SK-N-SH (cell line): ENCODE measurements at regions not wholly inside any gene's neighbourhood (a gene's known extent, or its start where the extent isn't known, plus 50 kb on each side); places are given as distances from the start of the nearest gene placed in this dataset.

Experiments
- CTCF ChIA-PET: fragments of 300-600, 350-600 bp; formaldehyde crosslinking; extraction: SDS; loops from one replicate; lab custom pipeline; 2021; lab: Yijun Ruan, JAX
- POLR2A ChIA-PET: fragments of 350-600 bp; sonication (Branson Sonifier 250); formaldehyde crosslinking; extraction: SDS; loops from one replicate; lab custom pipeline; 2020; ENCODE audit warnings: antibody characterized with exemption, inconsistent platforms; lab: Yijun Ruan, JAX
- DNase-seq: peaks from one replicate; pipeline ENCODE4 v3.0.0; 2012
- H2AFZ ChIP-seq: fragments of 200-600 bp; sonication (generic); 2 replicates; pipeline ENCODE4 v1.8.1; 2016; ENCODE audit warnings: antibody characterized with exemption, mild to moderate bottlenecking, low read depth
- H3F3A ChIP-seq: fragments of 200-600 bp; sonication (generic); replicated peaks from 2 replicates; pipeline ENCODE3; 2016; ENCODE audit warnings: antibody characterized with exemption, mild to moderate bottlenecking; ENCODE audit not compliant: insufficient read depth
- H3K27ac ChIP-seq, 2 experiments: fragments of 200-500 bp in 1 of 2; fragments of 200-600 bp in 1 of 2; sonication (Bioruptor generic) in 1 of 2; sonication (generic), shearing (Covaris generic) in 1 of 2; 2 replicates each; pipeline versions ENCODE4 v1.5.1 to v1.6.1; 2014 to 2016; ENCODE audit warnings: low read depth in 2 of 2, inconsistent platforms in 1 of 2, low read length in 1 of 2, mild to moderate bottlenecking in 1 of 2, mixed read lengths in 1 of 2
- H3K27me3 ChIP-seq: fragments of 200-600 bp; sonication (generic), shearing (Covaris generic); 2 replicates; pipeline ENCODE4 v1.6.1; 2016; ENCODE audit warnings: mixed run types; ENCODE audit not compliant: insufficient read depth
- H3K36me3 ChIP-seq, 2 experiments: fragments of 200-500 bp in 1 of 2; fragments of 200-600 bp in 1 of 2; sonication (Bioruptor generic) in 1 of 2; sonication (generic) in 1 of 2; replicated peaks in 1 of 2; 2 replicates each; pipeline versions ENCODE3 to v1.5.1; 2014 to 2016; ENCODE audit warnings: low read length in 1 of 2, mild to moderate bottlenecking in 1 of 2; ENCODE audit not compliant: insufficient read depth in 2 of 2, control insufficient read depth in 1 of 2
- H3K4me1 ChIP-seq, 2 experiments: fragments of 200-500 bp in 1 of 2; fragments of 200-600 bp in 1 of 2; sonication (Bioruptor generic) in 1 of 2; sonication (generic), shearing (Covaris generic) in 1 of 2; 2 replicates each; pipeline versions ENCODE4 v1.5.1 to v1.6.1; 2014 to 2016; ENCODE audit warnings: low read depth in 1 of 2, low read length in 1 of 2, mixed run types in 1 of 2; ENCODE audit not compliant: insufficient read depth in 2 of 2, control insufficient read depth in 1 of 2
- H3K4me2 ChIP-seq: fragments of 200-600 bp; sonication (generic), shearing (Covaris generic); 2 replicates; pipeline ENCODE4 v1.6.1; 2017; ENCODE audit warnings: mixed run types
- H3K4me3 ChIP-seq, 2 experiments: fragments of 200-500 bp in 1 of 2; fragments of 200-600 bp in 1 of 2; sonication (Bioruptor generic) in 1 of 2; sonication (generic), shearing (Covaris generic) in 1 of 2; 2 replicates each; pipeline versions ENCODE4 v1.5.1 to v1.8.1; 2014 to 2016; ENCODE audit warnings: low read depth in 2 of 2, inconsistent platforms in 1 of 2, low read length in 1 of 2, mild to moderate bottlenecking in 1 of 2, mixed read lengths in 1 of 2, moderate library complexity in 1 of 2
- H3K79me2 ChIP-seq: fragments of 200-600 bp; sonication (generic); 2 replicates; pipeline ENCODE4 v1.8.1; 2017; ENCODE audit warnings: mild to moderate bottlenecking; ENCODE audit not compliant: insufficient read depth
- H3K9ac ChIP-seq: fragments of 200-600 bp; sonication (generic); 2 replicates; pipeline ENCODE4 v1.6.1; 2017; ENCODE audit warnings: mixed run types
- H3K9me2 ChIP-seq: fragments of 200-600 bp; sonication (generic); 2 replicates; pipeline ENCODE4 v1.6.1; 2017; ENCODE audit warnings: mixed run types
- H3K9me3 ChIP-seq: fragments of 200-600 bp; sonication (generic); 2 replicates; pipeline ENCODE4 v1.6.1; 2017; ENCODE audit warnings: mixed run types, mild to moderate bottlenecking, moderate library complexity
- H4K20me1 ChIP-seq: fragments of 200-600 bp; sonication (generic); 2 replicates; pipeline ENCODE4 v1.6.1; 2017; ENCODE audit warnings: mild to moderate bottlenecking, mixed run types; ENCODE audit not compliant: insufficient read depth
- CHD2 ChIP-seq: fragments of 150-350 bp; IDR thresholded peaks from 2 replicates; pipeline ENCODE4 v1.6.1; 2018; ENCODE audit warnings: low read length; ENCODE audit not compliant: partially characterized antibody
- EP300 ChIP-seq, 2 experiments: IDR thresholded peaks; 2 replicates each; pipeline versions ENCODE4 v1.4.0 to v1.6.1; 2012; ENCODE audit warnings: borderline replicate concordance in 1 of 2, low read depth in 1 of 2, low read length in 1 of 2
- FOSL2 ChIP-seq: IDR thresholded peaks from 2 replicates; pipeline ENCODE4 v1.4.0; 2012; ENCODE audit warnings: low read depth, mild to moderate bottlenecking, moderate library complexity, borderline replicate concordance
- MAX ChIP-seq: IDR thresholded peaks from 2 replicates; pipeline ENCODE4 v1.4.0; 2012; ENCODE audit warnings: low read depth
- NFIC ChIP-seq: IDR thresholded peaks from 2 replicates; pipeline ENCODE4 v1.4.0; 2012; ENCODE audit warnings: borderline replicate concordance
- NRF1 ChIP-seq: IDR thresholded peaks from 2 replicates; pipeline ENCODE4 v1.6.1; 2012; ENCODE audit warnings: low read depth, mild to moderate bottlenecking, low read length
- POLR2AphosphoS5 ChIP-seq: IDR thresholded peaks from 2 replicates; pipeline ENCODE4 v1.6.1; 2012; ENCODE audit warnings: low read depth, low read length
- REST ChIP-seq: IDR thresholded peaks from 2 replicates; pipeline ENCODE4 v1.6.1; 2012; ENCODE audit warnings: mild to moderate bottlenecking, low read depth, low read length, moderate library complexity
- RFX5 ChIP-seq: IDR thresholded peaks from 2 replicates; pipeline ENCODE4 v1.6.1; 2012; ENCODE audit warnings: mild to moderate bottlenecking, improper control_type of control experiment, low read length
- TAF1 ChIP-seq: IDR thresholded peaks from 2 replicates; pipeline ENCODE4 v1.6.1; 2012; ENCODE audit warnings: low read depth, mild to moderate bottlenecking, low read length, moderate library complexity, borderline replicate concordance
- TCF12 ChIP-seq: IDR thresholded peaks from 2 replicates; pipeline ENCODE4 v1.4.0; 2012
- TEAD4 ChIP-seq: IDR thresholded peaks from 2 replicates; pipeline ENCODE4 v1.4.0; 2012; ENCODE audit warnings: mild to moderate bottlenecking, borderline replicate concordance; ENCODE audit not compliant: insufficient read depth
- ZBTB33 ChIP-seq: IDR thresholded peaks from 2 replicates; pipeline ENCODE4 v1.4.0; 2012; ENCODE audit warnings: low read depth, borderline replicate concordance
- WGBS: methylation state at CpG from one replicate; pipeline ENCODE4 v1.1.6; 2017; ENCODE audit warnings: low lambda C conversion rate; 5-methylcytosine and 5-hydroxymethylcytosine counted together

GRCh38 chr1:47555306-47555705 is 117.5 kb downstream of the FOXD2 start:
- POLR2A ChIA-PET = no interaction called here
- no peaks in the 10 kb centered on the region for H3K9me3 ChIP-seq

More at GRCh38 chr1:47555306-47555705, 117.5 kb downstream of the FOXD2 start:
- Histone ChIP-seq H3K9ac (no peak overlapping the region), H4K20me1 (no peaks in the 10 kb centered on the region), H3K36me3 (no peaks in the 10 kb centered on the region), H3K4me1 (peaks cover 0 to 4% of the 10 kb centered on the region in 2 experiments; a peak in 1 of 4 replicates), H3K4me3 (no peak overlapping the region), H2AFZ (no peak overlapping the region), H3K9me2 (no peaks in the 10 kb centered on the region), H3F3A (no peaks in the 10 kb centered on the region), H3K27me3 (no peaks in the 10 kb centered on the region; the same call in 1 of the 2 replicates), H3K27ac (no peak overlapping the region), H3K4me2 (no peak overlapping the region), H3K79me2 (no peaks in the 10 kb centered on the region)
- no peak for DNase-seq
- CTCF ChIA-PET = interaction anchor here (1.2 kb wide), 1 partner anchor 10 kb away, joined by 4 read pairs; no protein-coding TSS in a partner anchor
- TF ChIP-seq ZBTB33 (no peak), FOSL2 (no peak), REST (no peak), MAX (no peak), NFIC (no peak), TAF1 (no peak), EP300 (IDR thresholded peaks at IDR 0.05; ENCODE audit: borderline replicate concordance in 1 of 2, low read depth in 1 of 2, low read length in 1 of 2) (no peak), NRF1 (no peak), TEAD4 (no peak), RFX5 (no peak), TCF12 (no peak), POLR2AphosphoS5 (no peak), CHD2 (no peak)
- WGBS = 43% methylated on average over 2 of the region's 2 CpGs
